Fibroblast of the conjunctiva (primary cell): ENCODE measurements at regions not wholly inside any gene's neighbourhood (a gene's known extent, or its start where the extent isn't known, plus 50 kb on each side); places are given as distances from the start of the nearest gene placed in this dataset.
A peak's percentile ranks its signal among the peaks of the same experiment; 100 is the strongest.

Experiments used
- DNase-seq: peaks from one replicate; pipeline ENCODE4 v3.0.0-alpha.2; 2010; ENCODE audit warnings: low read depth

GRCh38 chr4:147313108-147313507 is 167.8 kb upstream of the EDNRA start:
- no peak for DNase-seq

GRCh38 chr4:147318586-147318985 is 162.3 kb upstream of the EDNRA start:
- DNase-seq: no peak

GRCh38 chr4:147325571-147325981 is 155.3 kb upstream of the EDNRA start:
- DNase-seq: peak; percentile 56

GRCh38 chr4:147326591-147326990 is 154.3 kb upstream of the EDNRA start:
- peak; percentile 36 for DNase-seq

- no peak for DNase-seq
Measured at GRCh38 chr4:147327322-147327721, 153.6 kb upstream of the EDNRA start.

- DNase-seq: no peak
Measured at GRCh38 chr4:147328189-147328588, 152.7 kb upstream of the EDNRA start.

- DNase-seq: no peak
Measured at GRCh38 chr4:147328756-147329446, 152.0 kb upstream of the EDNRA start.

- no peak for DNase-seq
Measured at GRCh38 chr4:147332091-147332490, 148.8 kb upstream of the EDNRA start.

GRCh38 chr4:147334478-147334877 is 146.4 kb upstream of the EDNRA start:
- DNase-seq: no peak

GRCh38 chr4:147335183-147335582 is 145.7 kb upstream of the EDNRA start:
- DNase-seq: no peak

GRCh38 chr4:147336252-147336651 is 144.6 kb upstream of the EDNRA start:
- DNase-seq: no peak

- no peak for DNase-seq
Measured at GRCh38 chr4:147339100-147339499, 141.8 kb upstream of the EDNRA start.

GRCh38 chr4:147340111-147340510 is 140.8 kb upstream of the EDNRA start:
- DNase-seq: peak; percentile 53

GRCh38 chr4:147340591-147341120 is 140.2 kb upstream of the EDNRA start:
- no peak for DNase-seq

- no peak for DNase-seq
Measured at GRCh38 chr4:147343692-147344091, 137.2 kb upstream of the EDNRA start.

GRCh38 chr4:147345662-147346061 is 135.2 kb upstream of the EDNRA start:
- DNase-seq: no peak

- no peak for DNase-seq
Measured at GRCh38 chr4:147347217-147347616, 133.7 kb upstream of the EDNRA start.

- no peak for DNase-seq
Measured at GRCh38 chr4:147349193-147349592, 131.7 kb upstream of the EDNRA start.

- no peak for DNase-seq
Measured at GRCh38 chr4:147351083-147351787, 129.7 kb upstream of the EDNRA start.

- DNase-seq: no peak
Measured at GRCh38 chr4:147354237-147354636, 126.7 kb upstream of the EDNRA start.

- no peak for DNase-seq
Measured at GRCh38 chr4:147355032-147355656, 125.8 kb upstream of the EDNRA start.

- peak; percentile 64 for DNase-seq
Measured at GRCh38 chr4:147355847-147356246, 125.0 kb upstream of the EDNRA start.

GRCh38 chr4:147360301-147360700 is 120.6 kb upstream of the EDNRA start:
- peak; percentile 49 for DNase-seq
